HepG2 (cell line): ENCODE measurements at regions not wholly inside any gene's neighbourhood (a gene's known extent, or its start where the extent isn't known, plus 50 kb on each side); places are given as distances from the start of the nearest gene placed in this dataset.

Experiments
- FOXJ3 ChIP-seq: sonication (generic); formaldehyde crosslinking; IDR thresholded peaks from 2 replicates; pipeline ENCODE4 v1.4.0; 2020; ENCODE audit warnings: missing genetic modification reagents, mild to moderate bottlenecking, borderline replicate concordance
- HNF4G ChIP-seq, 2 experiments: sonication (generic) in 1 of 2; formaldehyde crosslinking in 1 of 2; IDR thresholded peaks; 2 replicates each; pipeline versions ENCODE4 v1.4.0 to v1.6.1; 2011 to 2020; ENCODE audit warnings: borderline replicate concordance in 2 of 2, low read depth in 2 of 2, mild to moderate bottlenecking in 2 of 2, low read length in 1 of 2, missing genetic modification reagents in 1 of 2, moderate library complexity in 1 of 2
- POLR2A ChIP-seq, 2 experiments: IDR thresholded peaks; 2 replicates each; pipeline ENCODE4 v1.6.1; 2011; ENCODE audit warnings: low read depth in 2 of 2, low read length in 2 of 2, mild to moderate bottlenecking in 1 of 2, moderate library complexity in 1 of 2; ENCODE audit not compliant: insufficient read depth in 1 of 2
- RFX5 ChIP-seq: IDR thresholded peaks from 2 replicates; pipeline ENCODE4 v1.6.1; 2011; ENCODE audit warnings: low read depth, low read length, improper control_type of control experiment
- TF ChIP-seq, protein P1 (sequence below): sonication (generic); formaldehyde crosslinking; IDR thresholded peaks from 2 replicates; pipeline ENCODE4 v1.9.0; 2021; ENCODE audit warnings: missing genetic modification reagents, borderline replicate concordance
- TF ChIP-seq, protein P2 (sequence below): sonication (generic); formaldehyde crosslinking; IDR thresholded peaks from 2 replicates; pipeline ENCODE4 v1.5.0; 2020; ENCODE audit warnings: mild to moderate bottlenecking, missing genetic modification reagents, borderline replicate concordance

DNA sequence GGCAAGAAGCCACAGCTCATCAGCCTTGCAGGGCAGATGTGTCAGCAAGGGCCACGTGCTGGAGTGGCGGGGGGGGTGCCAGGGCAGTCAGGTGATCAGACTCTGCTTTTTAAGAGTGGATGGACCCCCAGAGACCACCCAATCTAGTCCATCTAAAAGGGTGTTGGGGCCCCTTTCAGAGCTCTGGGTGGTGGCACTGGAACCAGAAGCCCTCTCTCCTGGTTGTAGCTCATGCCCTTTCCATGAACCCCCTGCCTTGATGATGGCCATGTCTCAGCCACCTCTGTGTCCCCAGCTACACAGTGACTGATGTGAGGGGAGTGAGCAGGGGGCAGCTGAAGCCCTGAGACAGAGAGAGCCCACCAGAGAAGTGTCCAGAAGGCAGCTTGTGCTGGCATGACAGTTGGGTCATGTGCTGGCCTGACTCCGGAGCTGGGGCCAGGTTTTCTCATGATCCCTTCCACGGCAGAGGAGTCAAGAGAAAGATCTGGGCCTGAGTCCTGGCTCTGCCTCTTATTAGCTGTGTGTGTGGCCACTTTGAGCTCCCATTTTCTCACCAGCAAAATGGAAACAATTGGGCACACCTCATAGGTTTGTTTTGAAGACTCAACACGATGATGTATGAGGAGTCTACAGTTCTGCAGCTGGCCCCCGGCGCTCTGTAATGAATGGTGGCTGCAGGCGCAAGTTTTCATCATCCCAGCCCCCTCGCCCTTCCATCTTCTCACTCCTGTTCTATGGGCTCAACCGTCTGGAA, 195.7 kb downstream of the ZFP36L2 start:
- no peak for TF ChIP-seq FOXJ3 (CRISPR knock-in tag)
- TF ChIP-seq, protein P1, sequence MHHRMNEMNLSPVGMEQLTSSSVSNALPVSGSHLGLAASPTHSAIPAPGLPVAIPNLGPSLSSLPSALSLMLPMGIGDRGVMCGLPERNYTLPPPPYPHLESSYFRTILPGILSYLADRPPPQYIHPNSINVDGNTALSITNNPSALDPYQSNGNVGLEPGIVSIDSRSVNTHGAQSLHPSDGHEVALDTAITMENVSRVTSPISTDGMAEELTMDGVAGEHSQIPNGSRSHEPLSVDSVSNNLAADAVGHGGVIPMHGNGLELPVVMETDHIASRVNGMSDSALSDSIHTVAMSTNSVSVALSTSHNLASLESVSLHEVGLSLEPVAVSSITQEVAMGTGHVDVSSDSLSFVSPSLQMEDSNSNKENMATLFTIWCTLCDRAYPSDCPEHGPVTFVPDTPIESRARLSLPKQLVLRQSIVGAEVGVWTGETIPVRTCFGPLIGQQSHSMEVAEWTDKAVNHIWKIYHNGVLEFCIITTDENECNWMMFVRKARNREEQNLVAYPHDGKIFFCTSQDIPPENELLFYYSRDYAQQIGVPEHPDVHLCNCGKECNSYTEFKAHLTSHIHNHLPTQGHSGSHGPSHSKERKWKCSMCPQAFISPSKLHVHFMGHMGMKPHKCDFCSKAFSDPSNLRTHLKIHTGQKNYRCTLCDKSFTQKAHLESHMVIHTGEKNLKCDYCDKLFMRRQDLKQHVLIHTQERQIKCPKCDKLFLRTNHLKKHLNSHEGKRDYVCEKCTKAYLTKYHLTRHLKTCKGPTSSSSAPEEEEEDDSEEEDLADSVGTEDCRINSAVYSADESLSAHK, result no peak
- TF ChIP-seq, protein P2, sequence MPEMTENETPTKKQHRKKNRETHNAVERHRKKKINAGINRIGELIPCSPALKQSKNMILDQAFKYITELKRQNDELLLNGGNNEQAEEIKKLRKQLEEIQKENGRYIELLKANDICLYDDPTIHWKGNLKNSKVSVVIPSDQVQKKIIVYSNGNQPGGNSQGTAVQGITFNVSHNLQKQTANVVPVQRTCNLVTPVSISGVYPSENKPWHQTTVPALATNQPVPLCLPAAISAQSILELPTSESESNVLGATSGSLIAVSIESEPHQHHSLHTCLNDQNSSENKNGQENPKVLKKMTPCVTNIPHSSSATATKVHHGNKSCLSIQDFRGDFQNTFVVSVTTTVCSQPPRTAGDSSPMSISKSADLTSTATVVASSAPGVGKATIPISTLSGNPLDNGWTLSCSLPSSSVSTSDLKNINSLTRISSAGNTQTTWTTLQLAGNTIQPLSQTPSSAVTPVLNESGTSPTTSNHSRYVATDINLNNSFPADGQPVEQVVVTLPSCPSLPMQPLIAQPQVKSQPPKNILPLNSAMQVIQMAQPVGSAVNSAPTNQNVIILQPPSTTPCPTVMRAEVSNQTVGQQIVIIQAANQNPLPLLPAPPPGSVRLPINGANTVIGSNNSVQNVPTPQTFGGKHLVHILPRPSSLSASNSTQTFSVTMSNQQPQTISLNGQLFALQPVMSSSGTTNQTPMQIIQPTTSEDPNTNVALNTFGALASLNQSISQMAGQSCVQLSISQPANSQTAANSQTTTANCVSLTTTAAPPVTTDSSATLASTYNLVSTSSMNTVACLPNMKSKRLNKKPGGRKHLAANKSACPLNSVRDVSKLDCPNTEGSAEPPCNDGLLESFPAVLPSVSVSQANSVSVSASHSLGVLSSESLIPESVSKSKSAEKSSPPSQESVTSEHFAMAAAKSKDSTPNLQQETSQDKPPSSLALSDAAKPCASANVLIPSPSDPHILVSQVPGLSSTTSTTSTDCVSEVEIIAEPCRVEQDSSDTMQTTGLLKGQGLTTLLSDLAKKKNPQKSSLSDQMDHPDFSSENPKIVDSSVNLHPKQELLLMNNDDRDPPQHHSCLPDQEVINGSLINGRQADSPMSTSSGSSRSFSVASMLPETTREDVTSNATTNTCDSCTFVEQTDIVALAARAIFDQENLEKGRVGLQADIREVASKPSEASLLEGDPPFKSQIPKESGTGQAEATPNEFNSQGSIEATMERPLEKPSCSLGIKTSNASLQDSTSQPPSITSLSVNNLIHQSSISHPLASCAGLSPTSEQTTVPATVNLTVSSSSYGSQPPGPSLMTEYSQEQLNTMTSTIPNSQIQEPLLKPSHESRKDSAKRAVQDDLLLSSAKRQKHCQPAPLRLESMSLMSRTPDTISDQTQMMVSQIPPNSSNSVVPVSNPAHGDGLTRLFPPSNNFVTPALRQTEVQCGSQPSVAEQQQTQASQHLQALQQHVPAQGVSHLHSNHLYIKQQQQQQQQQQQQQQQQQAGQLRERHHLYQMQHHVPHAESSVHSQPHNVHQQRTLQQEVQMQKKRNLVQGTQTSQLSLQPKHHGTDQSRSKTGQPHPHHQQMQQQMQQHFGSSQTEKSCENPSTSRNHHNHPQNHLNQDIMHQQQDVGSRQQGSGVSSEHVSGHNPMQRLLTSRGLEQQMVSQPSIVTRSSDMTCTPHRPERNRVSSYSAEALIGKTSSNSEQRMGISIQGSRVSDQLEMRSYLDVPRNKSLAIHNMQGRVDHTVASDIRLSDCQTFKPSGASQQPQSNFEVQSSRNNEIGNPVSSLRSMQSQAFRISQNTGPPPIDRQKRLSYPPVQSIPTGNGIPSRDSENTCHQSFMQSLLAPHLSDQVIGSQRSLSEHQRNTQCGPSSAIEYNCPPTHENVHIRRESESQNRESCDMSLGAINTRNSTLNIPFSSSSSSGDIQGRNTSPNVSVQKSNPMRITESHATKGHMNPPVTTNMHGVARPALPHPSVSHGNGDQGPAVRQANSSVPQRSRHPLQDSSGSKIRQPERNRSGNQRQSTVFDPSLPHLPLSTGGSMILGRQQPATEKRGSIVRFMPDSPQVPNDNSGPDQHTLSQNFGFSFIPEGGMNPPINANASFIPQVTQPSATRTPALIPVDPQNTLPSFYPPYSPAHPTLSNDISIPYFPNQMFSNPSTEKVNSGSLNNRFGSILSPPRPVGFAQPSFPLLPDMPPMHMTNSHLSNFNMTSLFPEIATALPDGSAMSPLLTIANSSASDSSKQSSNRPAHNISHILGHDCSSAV (CRISPR knock-in tag), result no peak
- TF ChIP-seq POLR2A (IDR thresholded peaks at IDR 0.05; ENCODE audit: insufficient read depth in 1 of 2, low read depth in 2 of 2, low read length in 2 of 2), result no peak
- no peak for TF ChIP-seq HNF4G (IDR thresholded peaks at IDR 0.05; ENCODE audit: borderline replicate concordance, low read depth, low read length)
- TF ChIP-seq HNF4G (CRISPR knock-in tag; IDR thresholded peaks at IDR 0.05; ENCODE audit: borderline replicate concordance, low read depth), result no peak
- TF ChIP-seq RFX5, result no peak
